ENCODE measurements at regions not wholly inside any gene's neighbourhood (a gene's known extent, or its start where the extent isn't known, plus 50 kb on each side); places are given as distances from the start of the nearest gene placed in this dataset.
"Not testable (repeated sequence)": the region's sequence is repeated elsewhere in the genome, so short reads cannot be mapped to it uniquely, and the experiment has no call there.

DNA sequence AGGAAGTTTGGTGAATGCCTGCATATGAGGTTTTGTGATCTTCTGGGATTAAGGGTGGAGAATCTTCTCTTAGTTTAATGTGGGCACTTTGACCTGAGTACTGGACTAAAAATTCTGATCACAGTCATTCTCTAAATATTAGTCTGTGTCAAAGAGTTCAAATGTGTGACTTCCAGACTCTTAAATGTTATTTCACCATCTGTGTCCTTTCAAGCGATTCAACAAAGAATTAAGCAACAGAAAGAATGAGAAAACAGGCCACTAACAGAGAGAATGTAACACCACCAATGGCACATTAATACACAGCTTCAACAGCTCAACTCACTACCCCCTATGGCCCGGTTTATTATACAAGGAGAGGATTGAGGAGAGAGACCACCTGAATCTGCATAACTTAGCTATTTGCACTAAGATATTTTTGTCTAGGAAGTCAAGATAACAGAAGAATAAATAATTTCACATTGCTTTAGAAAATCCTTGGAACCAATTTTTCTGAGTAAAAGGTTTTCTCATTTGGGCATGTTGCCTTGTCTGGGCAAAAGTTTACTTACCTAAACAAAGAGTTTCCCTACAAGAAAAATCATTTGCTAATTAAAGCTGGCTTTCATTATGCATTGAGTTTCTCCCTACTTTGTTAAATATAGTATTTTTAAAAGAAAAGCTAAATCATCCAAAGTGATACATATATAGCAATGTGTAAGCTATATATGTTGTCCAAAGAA, 1313.7 kb downstream of the NCAM2 start:
- ATAC-seq (ENCODE audit: low read depth), result no peak
- Mint-ChIP-seq H3K4me3 (no peak overlapping the region), H3K36me3 (no peaks in the 10 kb centered on the region), H3K9me3 (peaks cover 3% of the 10 kb centered on the region), H3K27ac (no peak overlapping the region), H3K4me1 (no peaks in the 10 kb centered on the region), H3K27me3 (no peaks in the 10 kb centered on the region)
- no peak for DNase-seq (ENCODE audit: low spot score in 2 of 2)

GRCh38 chr21:22314963-22315362, 1316.8 kb downstream of the NCAM2 start:
- no peak overlapping the region for H3K4me3 Mint-ChIP-seq
- no peak overlapping the region for H3K27ac Mint-ChIP-seq
- H3K9me3 Mint-ChIP-seq, result peaks cover 3% of the 10 kb centered on the region
- no peaks in the 10 kb centered on the region for H3K36me3 Mint-ChIP-seq
- DNase-seq (ENCODE audit: low spot score in 2 of 2) (no peak), ATAC-seq (ENCODE audit: low read depth) (no peak)
- H3K27me3 Mint-ChIP-seq, result no peaks in the 10 kb centered on the region
- H3K4me1 Mint-ChIP-seq, result no peaks in the 10 kb centered on the region

DNA sequence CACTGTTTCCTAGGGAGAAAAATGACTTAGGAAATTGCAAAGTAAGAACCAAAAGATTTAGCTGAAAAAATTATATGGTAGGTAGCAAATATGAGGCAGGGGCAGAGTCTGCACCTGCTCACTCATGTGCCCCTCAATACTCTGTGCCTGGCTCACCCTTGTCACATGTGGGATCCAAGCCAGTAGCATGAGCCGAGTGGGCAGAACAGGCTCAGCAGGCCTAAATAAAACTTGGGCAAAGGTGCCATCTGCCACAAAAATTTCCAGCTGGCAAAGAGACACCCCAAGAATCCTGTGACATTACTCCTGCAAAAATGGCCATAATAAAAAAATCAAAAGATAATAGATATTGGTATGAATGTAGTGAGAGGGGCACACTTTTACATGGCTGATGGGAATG, 1321.2 kb downstream of the NCAM2 start:
- DNase-seq (ENCODE audit: low spot score in 2 of 2), result no peak
- Mint-ChIP-seq H3K27me3 (no peaks in the 10 kb centered on the region), H3K36me3 (no peaks in the 10 kb centered on the region), H3K4me3 (no peak overlapping the region), H3K4me1 (no peaks in the 10 kb centered on the region), H3K9me3 (peaks cover 1% of the 10 kb centered on the region), H3K27ac (no peak overlapping the region)
- ATAC-seq (ENCODE audit: low read depth), result no peak

DNA sequence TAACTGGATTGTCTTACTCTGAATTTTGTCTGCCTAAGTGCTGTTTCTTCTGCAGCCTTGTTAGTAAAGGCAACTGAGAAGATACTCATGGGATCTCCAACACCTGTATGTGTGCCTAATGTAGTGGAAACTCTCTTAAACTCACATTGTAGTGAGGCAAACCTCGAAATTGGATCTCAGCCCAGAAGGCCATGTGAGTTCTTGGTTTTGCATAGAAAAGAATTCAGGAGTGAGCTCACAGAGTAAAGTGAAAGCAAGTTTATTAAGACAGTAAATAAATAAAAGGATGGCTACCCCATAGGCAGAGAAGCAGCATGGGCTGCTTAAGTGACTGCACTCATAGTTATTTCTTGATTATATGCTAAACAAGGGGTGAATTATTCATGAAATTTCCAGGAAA, 1344.7 kb downstream of the NCAM2 start:
- H3K36me3 Mint-ChIP-seq, result no peaks in the 10 kb centered on the region
- H3K4me1 Mint-ChIP-seq, result no peaks in the 10 kb centered on the region
- H3K4me3 Mint-ChIP-seq, result no peak overlapping the region
- DNase-seq (ENCODE audit: low spot score in 2 of 2) (no peak), ATAC-seq (ENCODE audit: low read depth) (no peak)
- H3K27ac Mint-ChIP-seq, result no peak overlapping the region
- peaks cover 3% of the 10 kb centered on the region for H3K9me3 Mint-ChIP-seq
- H3K27me3 Mint-ChIP-seq, result no peaks in the 10 kb centered on the region

GRCh38 chr21:22343303-22343702, 1345.1 kb downstream of the NCAM2 start:
- H3K9me3 Mint-ChIP-seq, result peaks cover 3% of the 10 kb centered on the region
- no peak overlapping the region for H3K27ac Mint-ChIP-seq
- no peaks in the 10 kb centered on the region for H3K36me3 Mint-ChIP-seq
- no peaks in the 10 kb centered on the region for H3K27me3 Mint-ChIP-seq
- ATAC-seq (ENCODE audit: low read depth) (no peak), DNase-seq (ENCODE audit: low spot score in 2 of 2) (no peak)
- H3K4me1 Mint-ChIP-seq, result no peaks in the 10 kb centered on the region
- no peak overlapping the region for H3K4me3 Mint-ChIP-seq

DNA sequence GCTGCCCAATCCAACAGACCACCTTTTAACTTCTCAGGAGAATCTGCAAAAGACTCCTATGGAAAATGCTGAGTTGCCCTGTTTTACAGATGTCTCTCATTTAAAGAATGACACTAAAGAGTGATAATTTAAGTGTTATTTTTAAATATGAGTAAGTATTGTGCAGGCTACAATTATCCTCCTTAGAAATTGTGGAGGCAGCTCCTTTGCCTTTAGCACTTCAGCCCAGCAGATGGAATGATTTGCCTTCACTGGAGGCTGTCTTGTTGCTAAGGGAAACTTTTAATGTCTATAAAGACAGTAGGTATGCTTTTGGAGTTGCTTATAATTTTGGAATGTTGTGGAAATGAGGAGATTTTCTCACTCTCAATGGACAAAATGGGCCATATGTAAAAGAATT, 1345.5 kb downstream of the NCAM2 start:
- Mint-ChIP-seq H3K27ac (no peak overlapping the region), H3K9me3 (peaks cover 3% of the 10 kb centered on the region), H3K36me3 (no peaks in the 10 kb centered on the region), H3K4me1 (no peaks in the 10 kb centered on the region), H3K4me3 (no peak overlapping the region), H3K27me3 (no peaks in the 10 kb centered on the region)
- ATAC-seq (ENCODE audit: low read depth) (no peak), DNase-seq (ENCODE audit: low spot score in 2 of 2) (no peak)

DNA sequence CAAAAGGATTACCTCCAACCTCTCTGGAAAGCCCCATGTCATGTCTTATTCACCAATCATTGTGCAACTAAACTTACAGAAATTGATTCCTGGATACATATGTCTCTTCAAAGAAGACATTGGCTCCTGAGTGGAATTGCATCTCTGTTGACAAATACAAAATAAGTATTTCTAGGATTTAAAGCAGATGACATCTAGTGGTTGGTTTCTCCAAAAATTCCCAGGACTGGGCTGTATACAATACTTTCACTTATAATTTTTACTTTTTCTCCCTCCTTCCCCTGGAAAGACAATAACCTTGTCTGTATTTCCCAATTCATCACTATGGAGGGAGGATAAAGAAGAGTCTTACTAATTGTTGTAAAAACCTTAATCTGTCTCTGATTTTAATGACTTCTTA, 1347.4 kb downstream of the NCAM2 start:
- no peak for ATAC-seq (ENCODE audit: low read depth)
- Mint-ChIP-seq H3K4me1 (no peaks in the 10 kb centered on the region), H3K9me3 (peaks cover 3% of the 10 kb centered on the region), H3K36me3 (no peaks in the 10 kb centered on the region), H3K27ac (no peak overlapping the region), H3K27me3 (no peaks in the 10 kb centered on the region), H3K4me3 (no peak overlapping the region)
- no peak for DNase-seq (ENCODE audit: low spot score in 2 of 2)

- peaks cover 3% of the 10 kb centered on the region for H3K9me3 Mint-ChIP-seq
- H3K36me3 Mint-ChIP-seq, result no peaks in the 10 kb centered on the region
- no peaks in the 10 kb centered on the region for H3K27me3 Mint-ChIP-seq
- DNase-seq (ENCODE audit: low spot score in 2 of 2) (no peak), ATAC-seq (ENCODE audit: low read depth) (no peak)
- no peak overlapping the region for H3K4me3 Mint-ChIP-seq
- H3K4me1 Mint-ChIP-seq, result no peaks in the 10 kb centered on the region
- no peak overlapping the region for H3K27ac Mint-ChIP-seq
These were observed 1348.4 kb downstream of the NCAM2 start for GRCh38 chr21:22346576-22346975.

GRCh38 chr21:22351076-22351475, 1352.9 kb downstream of the NCAM2 start:
- no peaks in the 10 kb centered on the region for H3K36me3 Mint-ChIP-seq
- no peaks in the 10 kb centered on the region for H3K27me3 Mint-ChIP-seq
- H3K4me3 Mint-ChIP-seq, result no peak overlapping the region

GRCh38 chr21:22352088-22352487, 1353.9 kb downstream of the NCAM2 start:
- Mint-ChIP-seq H3K9me3 (peaks cover 1% of the 10 kb centered on the region), H3K4me1 (no peaks in the 10 kb centered on the region), H3K36me3 (no peaks in the 10 kb centered on the region), H3K27ac (no peak overlapping the region), H3K27me3 (no peaks in the 10 kb centered on the region), H3K4me3 (no peak overlapping the region)
- no peak for DNase-seq (ENCODE audit: low spot score in 2 of 2)
- ATAC-seq (ENCODE audit: low read depth), result no peak

More at GRCh38 chr21:22351076-22351475, 1352.9 kb downstream of the NCAM2 start:
- no peak for DNase-seq (ENCODE audit: low spot score in 2 of 2)
- ATAC-seq (ENCODE audit: low read depth), result no peak
- Mint-ChIP-seq H3K27ac (no peak overlapping the region), H3K9me3 (peaks cover 1% of the 10 kb centered on the region), H3K4me1 (no peaks in the 10 kb centered on the region)

DNA sequence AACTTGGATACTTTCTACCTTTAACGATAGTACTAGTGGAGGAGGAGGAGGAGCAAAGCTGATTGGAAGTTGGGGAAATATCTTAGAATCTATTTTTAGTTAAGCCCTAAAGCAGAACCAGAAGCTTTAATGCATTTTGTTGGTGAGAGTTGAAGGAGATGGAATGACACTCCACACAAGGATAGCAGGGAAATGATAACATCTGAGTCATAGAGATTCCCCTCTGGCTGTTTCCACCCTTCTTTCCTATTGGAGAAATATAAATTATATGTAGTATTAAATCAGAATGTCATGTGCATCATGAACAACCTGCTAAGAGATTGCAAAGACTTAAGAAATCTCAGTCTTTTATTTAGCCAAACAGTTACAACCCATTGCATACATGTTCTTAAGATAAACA, 1357.7 kb downstream of the NCAM2 start:
- H3K36me3 Mint-ChIP-seq, result no peaks in the 10 kb centered on the region
- H3K27ac Mint-ChIP-seq, result no peak overlapping the region
- DNase-seq (ENCODE audit: low spot score in 2 of 2), result no peak
- no peak for ATAC-seq (ENCODE audit: low read depth)
- no peaks in the 10 kb centered on the region for H3K9me3 Mint-ChIP-seq
- no peaks in the 10 kb centered on the region for H3K27me3 Mint-ChIP-seq
- no peaks in the 10 kb centered on the region for H3K4me1 Mint-ChIP-seq
- H3K4me3 Mint-ChIP-seq, result no peak overlapping the region

DNA sequence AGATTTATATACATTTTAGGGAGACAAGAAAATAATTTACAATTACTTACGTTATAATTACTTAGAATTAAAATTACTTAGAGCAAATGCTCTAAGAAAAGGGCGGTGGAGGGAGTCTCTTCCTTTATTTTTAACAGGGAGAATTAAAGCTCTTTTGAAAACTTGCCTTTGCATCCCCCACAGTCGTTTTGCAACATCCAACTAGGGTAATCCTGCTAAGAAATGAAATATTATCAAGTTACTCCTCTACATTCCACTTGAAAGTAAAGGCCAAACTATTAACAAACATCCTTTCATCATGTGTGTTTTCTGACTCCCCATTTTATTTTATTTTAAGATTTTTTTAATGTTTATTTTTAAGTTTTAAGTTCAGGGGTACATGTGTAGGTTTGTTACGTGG, 1358.5 kb downstream of the NCAM2 start:
- no peaks in the 10 kb centered on the region for H3K27me3 Mint-ChIP-seq
- no peak overlapping the region for H3K4me3 Mint-ChIP-seq
- H3K4me1 Mint-ChIP-seq, result no peaks in the 10 kb centered on the region
- no peak overlapping the region for H3K27ac Mint-ChIP-seq
- no peaks in the 10 kb centered on the region for H3K36me3 Mint-ChIP-seq
- ATAC-seq (ENCODE audit: low read depth), result no peak
- no peaks in the 10 kb centered on the region for H3K9me3 Mint-ChIP-seq
- DNase-seq (ENCODE audit: low spot score in 2 of 2), result no peak

- H3K27me3 Mint-ChIP-seq; H3K36me3 Mint-ChIP-seq; H3K27ac Mint-ChIP-seq; H3K4me1 Mint-ChIP-seq; H3K4me3 Mint-ChIP-seq; DNase-seq (ENCODE audit: low spot score in 2 of 2); ATAC-seq (ENCODE audit: low read depth); H3K9me3 Mint-ChIP-seq: not testable (repeated sequence)
These were observed 1361.4 kb downstream of the NCAM2 start for GRCh38 chr21:22359599-22359998.

DNA sequence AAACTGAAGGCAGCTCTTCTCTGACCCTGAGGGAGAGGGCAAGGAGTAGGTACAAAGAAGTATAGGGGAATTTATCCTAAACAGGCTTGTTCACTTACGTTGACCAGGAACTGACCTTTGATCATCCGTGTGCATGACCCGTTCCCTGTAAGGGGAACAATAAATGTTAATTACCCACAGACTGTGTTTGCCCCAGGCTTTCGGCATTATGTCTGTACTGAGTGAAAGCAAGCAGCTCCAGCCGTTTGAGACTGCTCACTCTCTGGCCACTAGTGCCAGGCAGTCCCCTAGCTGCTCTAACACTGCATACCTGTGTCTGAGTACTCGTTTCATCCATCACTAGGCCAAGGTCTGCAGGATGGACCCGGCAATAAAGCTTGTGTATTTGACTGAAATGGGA, 1365.3 kb downstream of the NCAM2 start:
- no peak overlapping the region for H3K4me3 Mint-ChIP-seq
- H3K9me3 Mint-ChIP-seq, result peaks cover 2% of the 10 kb centered on the region
- no peaks in the 10 kb centered on the region for H3K36me3 Mint-ChIP-seq
- ATAC-seq (ENCODE audit: low read depth) (no peak), DNase-seq (ENCODE audit: low spot score in 2 of 2) (no peak)
- H3K4me1 Mint-ChIP-seq, result no peaks in the 10 kb centered on the region
- H3K27me3 Mint-ChIP-seq, result no peaks in the 10 kb centered on the region
- no peak overlapping the region for H3K27ac Mint-ChIP-seq

DNA sequence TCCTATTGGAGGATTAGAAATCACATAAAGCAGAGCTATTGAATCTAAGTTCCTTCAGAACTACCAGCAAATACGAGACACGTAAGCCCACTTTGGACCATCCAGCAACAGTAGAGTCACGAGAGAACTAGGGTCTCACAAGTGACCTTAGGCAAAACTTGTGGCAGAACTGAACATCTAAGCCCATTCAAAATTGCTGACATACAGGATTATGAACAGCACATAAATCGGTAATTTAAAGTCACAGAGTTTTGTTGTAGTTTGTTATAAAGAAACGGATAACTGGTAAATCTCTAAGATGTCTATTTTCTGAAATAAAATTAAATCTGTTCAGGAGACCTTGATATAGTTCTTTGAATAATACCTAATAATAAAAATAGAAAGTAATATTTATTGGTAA, 1366.0 kb downstream of the NCAM2 start:
- Mint-ChIP-seq H3K27me3 (no peaks in the 10 kb centered on the region), H3K9me3 (peaks cover 2% of the 10 kb centered on the region), H3K4me3 (no peak overlapping the region), H3K27ac (no peak overlapping the region), H3K36me3 (no peaks in the 10 kb centered on the region), H3K4me1 (no peaks in the 10 kb centered on the region)
- ATAC-seq (ENCODE audit: low read depth) (no peak), DNase-seq (ENCODE audit: low spot score in 2 of 2) (no peak)
